Erythroblast (primary cell): ENCODE measurements at regions not wholly inside any gene's neighbourhood (a gene's known extent, or its start where the extent isn't known, plus 50 kb on each side); places are given as distances from the start of the nearest gene placed in this dataset.

ENCODE experiments used
- DNase-seq, 2 experiments: peaks; one replicate each; lab custom pipeline; 2025; lab: John Stamatoyannopoulos, UW
- GATA1 ChIP-seq: IDR thresholded peaks from 2 replicates; pipeline ENCODE4 v1.6.1; 2011; ENCODE audit warnings: low read depth, mild to moderate bottlenecking, control low read depth, low read length, moderate library complexity
- POLR2A ChIP-seq: IDR thresholded peaks from 2 replicates; pipeline ENCODE4 v1.6.1; 2011; ENCODE audit warnings: mild to moderate bottlenecking, low read length

- DNase-seq = no peak
These were observed 218.8 kb downstream of the SCG2 start for GRCh38 chr2:223383315-223383714.

GRCh38 chr2:223386189-223386588, 216.0 kb downstream of the SCG2 start:
- DNase-seq = no peak
- TF ChIP-seq GATA1 = no peak
- no peak for TF ChIP-seq POLR2A

More at GRCh38 chr2:223383315-223383714, 218.8 kb downstream of the SCG2 start:
- no peak for TF ChIP-seq POLR2A
- TF ChIP-seq GATA1 = no peak

GRCh38 chr2:223386984-223387383, 215.2 kb downstream of the SCG2 start:
- no peak for TF ChIP-seq POLR2A
- TF ChIP-seq GATA1 = no peak
- no peak for DNase-seq

GRCh38 chr2:223389624-223390023, 212.5 kb downstream of the SCG2 start:
- DNase-seq = no peak
- no peak for TF ChIP-seq POLR2A
- no peak for TF ChIP-seq GATA1

GRCh38 chr2:223396993-223397392, 205.2 kb downstream of the SCG2 start:
- no peak for DNase-seq
- TF ChIP-seq POLR2A = no peak
- TF ChIP-seq GATA1 = no peak

- no peak for DNase-seq
- TF ChIP-seq GATA1 (no peak), POLR2A (no peak)
These were observed 202.7 kb downstream of the SCG2 start for GRCh38 chr2:223399357-223399957.

- TF ChIP-seq GATA1 (no peak), POLR2A (no peak)
- no peak for DNase-seq
These were observed 197.5 kb downstream of the SCG2 start for GRCh38 chr2:223404616-223405015.

GRCh38 chr2:223414646-223415045, 187.5 kb downstream of the SCG2 start:
- DNase-seq = no peak
- TF ChIP-seq GATA1 (no peak), POLR2A (no peak)

- no peak for TF ChIP-seq POLR2A
- TF ChIP-seq GATA1 = no peak
- DNase-seq = no peak
These were observed 187.1 kb downstream of the SCG2 start for GRCh38 chr2:223415071-223415470.

GRCh38 chr2:223416815-223417610, 185.1 kb downstream of the SCG2 start:
- TF ChIP-seq GATA1 = no peak
- TF ChIP-seq POLR2A = no peak
- DNase-seq = no peak

GRCh38 chr2:223418131-223418530, 184.0 kb downstream of the SCG2 start:
- no peak for DNase-seq
- TF ChIP-seq GATA1 (no peak), POLR2A (no peak)

- no peak for DNase-seq
- TF ChIP-seq POLR2A = no peak
- no peak for TF ChIP-seq GATA1
These were observed 183.5 kb downstream of the SCG2 start for GRCh38 chr2:223418604-223419199.

- TF ChIP-seq GATA1 (no peak), POLR2A (no peak)
These were observed 182.1 kb downstream of the SCG2 start for GRCh38 chr2:223420048-223420447.

GRCh38 chr2:223431479-223431878, 170.7 kb downstream of the SCG2 start:
- TF ChIP-seq GATA1 (no peak), POLR2A (no peak)
- no peak for DNase-seq

More at GRCh38 chr2:223420048-223420447, 182.1 kb downstream of the SCG2 start:
- no peak for DNase-seq
